Epithelial cell of proximal tubule (primary cell): ENCODE measurements at regions not wholly inside any gene's neighbourhood (a gene's known extent, or its start where the extent isn't known, plus 50 kb on each side); places are given as distances from the start of the nearest gene placed in this dataset.

Experiments
- DNase-seq: peaks from one replicate; pipeline ENCODE4 v3.0.0-alpha.2; 2011; ENCODE audit warnings: low read depth
- H3K4me3 ChIP-seq: 2 replicates; pipeline ENCODE4 v1.5.1; 2011; ENCODE audit warnings: low read depth, mild to moderate bottlenecking, low read length
- CTCF ChIP-seq: conservative IDR thresholded peaks from 2 replicates; pipeline ENCODE4 v1.5.1; 2012; ENCODE audit warnings: low read depth, mild to moderate bottlenecking, low read length

- H3K4me3 ChIP-seq: no peak overlapping the region
- DNase-seq: no peak
Observed at GRCh38 chr5:61621202-61621650, 289.2 kb downstream of the ZSWIM6 start.

GRCh38 chr5:61622156-61622555 lies 290.1 kb downstream of the ZSWIM6 start:
- TF ChIP-seq CTCF: no peak
- no peak for DNase-seq
- H3K4me3 ChIP-seq: no peak overlapping the region

More at GRCh38 chr5:61621202-61621650, 289.2 kb downstream of the ZSWIM6 start:
- TF ChIP-seq CTCF: no peak

- DNase-seq: no peak
- TF ChIP-seq CTCF: peak; percentile 47
Observed at GRCh38 chr5:61623401-61624069, 291.5 kb downstream of the ZSWIM6 start.

GRCh38 chr5:61624553-61625136 lies 292.6 kb downstream of the ZSWIM6 start:
- no peak for TF ChIP-seq CTCF
- H3K4me3 ChIP-seq: no peak overlapping the region
- DNase-seq: no peak

More at GRCh38 chr5:61623401-61624069, 291.5 kb downstream of the ZSWIM6 start:
- no peak overlapping the region for H3K4me3 ChIP-seq

GRCh38 chr5:61625137-61625561 lies 293.1 kb downstream of the ZSWIM6 start:
- H3K4me3 ChIP-seq: peak overlapping the region; percentile 68
- no peak for DNase-seq
- TF ChIP-seq CTCF: no peak

GRCh38 chr5:61625681-61626621 lies 293.9 kb downstream of the ZSWIM6 start:
- TF ChIP-seq CTCF: no peak
- no peak for DNase-seq
- H3K4me3 ChIP-seq: peak overlapping the region; percentile 68
